ENCODE measurements at regions not wholly inside any gene's neighbourhood (a gene's known extent, or its start where the extent isn't known, plus 50 kb on each side); places are given as distances from the start of the nearest gene placed in this dataset.

DNA sequence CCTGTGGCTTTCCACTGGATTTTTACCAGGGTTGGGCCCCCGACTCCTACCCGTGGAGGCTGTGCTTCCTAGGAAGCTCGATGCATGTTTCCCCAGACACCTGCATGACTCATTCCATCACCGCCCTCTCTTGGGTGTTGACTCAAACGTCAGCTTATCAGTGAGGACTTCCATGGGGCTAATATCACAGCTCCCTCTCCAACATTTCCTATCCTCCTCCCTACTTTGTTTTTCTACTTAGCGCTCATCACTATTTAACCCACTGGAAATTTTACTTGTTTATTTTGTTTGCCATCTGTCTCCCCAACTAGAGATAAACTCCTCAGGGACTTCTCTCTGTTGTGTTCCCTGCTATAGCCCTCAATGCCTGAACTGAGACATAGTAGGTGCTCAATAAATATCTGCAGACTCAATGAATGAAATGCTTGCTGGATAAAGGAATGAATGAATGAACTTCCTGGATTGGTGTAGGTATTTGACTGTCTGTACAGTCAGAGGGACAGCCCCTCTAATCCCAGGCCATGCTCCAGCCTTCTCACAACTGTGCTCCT, 55.9 kb upstream of the EPCAM start (continued):
- TF ChIP-seq NCOA4 (IDR thresholded peaks at IDR 0.05; ENCODE audit: partially characterized antibody) = no peak
- no peak for TF ChIP-seq U2AF1 (optimal IDR thresholded peaks at IDR 0.05; ENCODE audit: low read depth, low read length)
- peak; percentile 69; the same call in 1 of the 2 replicates for TF ChIP-seq JUN (IDR thresholded peaks at IDR 0.05; ENCODE audit: borderline replicate concordance, low read depth, low read length)
- no peak for TF ChIP-seq JUN (CRISPR knock-in tag; IDR thresholded peaks at IDR 0.05; ENCODE audit: borderline replicate concordance)
- 0 out of 4 replicates have a peak, but pooled peaks of 1 of the 2 experiments have one; percentile 5 for TF ChIP-seq RCOR1 (IDR thresholded peaks at IDR 0.05; ENCODE audit: borderline replicate concordance in 1 of 2, low read depth in 2 of 2, low read length in 2 of 2)
- TF ChIP-seq ZNF217 (CRISPR knock-in tag; IDR thresholded peaks at IDR 0.05) = no peak
- TF ChIP-seq TEAD2 (tag; IDR thresholded peaks at IDR 0.05) = no peak
- TF ChIP-seq ARNT (IDR thresholded peaks at IDR 0.05) = no peak
- TF ChIP-seq, protein P1, sequence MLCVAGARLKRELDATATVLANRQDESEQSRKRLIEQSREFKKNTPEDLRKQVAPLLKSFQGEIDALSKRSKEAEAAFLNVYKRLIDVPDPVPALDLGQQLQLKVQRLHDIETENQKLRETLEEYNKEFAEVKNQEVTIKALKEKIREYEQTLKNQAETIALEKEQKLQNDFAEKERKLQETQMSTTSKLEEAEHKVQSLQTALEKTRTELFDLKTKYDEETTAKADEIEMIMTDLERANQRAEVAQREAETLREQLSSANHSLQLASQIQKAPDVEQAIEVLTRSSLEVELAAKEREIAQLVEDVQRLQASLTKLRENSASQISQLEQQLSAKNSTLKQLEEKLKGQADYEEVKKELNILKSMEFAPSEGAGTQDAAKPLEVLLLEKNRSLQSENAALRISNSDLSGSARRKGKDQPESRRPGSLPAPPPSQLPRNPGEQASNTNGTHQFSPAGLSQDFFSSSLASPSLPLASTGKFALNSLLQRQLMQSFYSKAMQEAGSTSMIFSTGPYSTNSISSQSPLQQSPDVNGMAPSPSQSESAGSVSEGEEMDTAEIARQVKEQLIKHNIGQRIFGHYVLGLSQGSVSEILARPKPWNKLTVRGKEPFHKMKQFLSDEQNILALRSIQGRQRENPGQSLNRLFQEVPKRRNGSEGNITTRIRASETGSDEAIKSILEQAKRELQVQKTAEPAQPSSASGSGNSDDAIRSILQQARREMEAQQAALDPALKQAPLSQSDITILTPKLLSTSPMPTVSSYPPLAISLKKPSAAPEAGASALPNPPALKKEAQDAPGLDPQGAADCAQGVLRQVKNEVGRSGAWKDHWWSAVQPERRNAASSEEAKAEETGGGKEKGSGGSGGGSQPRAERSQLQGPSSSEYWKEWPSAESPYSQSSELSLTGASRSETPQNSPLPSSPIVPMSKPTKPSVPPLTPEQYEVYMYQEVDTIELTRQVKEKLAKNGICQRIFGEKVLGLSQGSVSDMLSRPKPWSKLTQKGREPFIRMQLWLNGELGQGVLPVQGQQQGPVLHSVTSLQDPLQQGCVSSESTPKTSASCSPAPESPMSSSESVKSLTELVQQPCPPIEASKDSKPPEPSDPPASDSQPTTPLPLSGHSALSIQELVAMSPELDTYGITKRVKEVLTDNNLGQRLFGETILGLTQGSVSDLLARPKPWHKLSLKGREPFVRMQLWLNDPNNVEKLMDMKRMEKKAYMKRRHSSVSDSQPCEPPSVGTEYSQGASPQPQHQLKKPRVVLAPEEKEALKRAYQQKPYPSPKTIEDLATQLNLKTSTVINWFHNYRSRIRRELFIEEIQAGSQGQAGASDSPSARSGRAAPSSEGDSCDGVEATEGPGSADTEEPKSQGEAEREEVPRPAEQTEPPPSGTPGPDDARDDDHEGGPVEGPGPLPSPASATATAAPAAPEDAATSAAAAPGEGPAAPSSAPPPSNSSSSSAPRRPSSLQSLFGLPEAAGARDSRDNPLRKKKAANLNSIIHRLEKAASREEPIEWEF (CRISPR knock-in tag; IDR thresholded peaks at IDR 0.05) = no peak
- TF ChIP-seq ZNF644 (tag; IDR thresholded peaks at IDR 0.05; ENCODE audit: low read depth) = no peak
- TF ChIP-seq CAMTA2 (CRISPR knock-in tag; conservative IDR thresholded peaks at IDR 0.05) = no peak
- TF ChIP-seq, protein P2, sequence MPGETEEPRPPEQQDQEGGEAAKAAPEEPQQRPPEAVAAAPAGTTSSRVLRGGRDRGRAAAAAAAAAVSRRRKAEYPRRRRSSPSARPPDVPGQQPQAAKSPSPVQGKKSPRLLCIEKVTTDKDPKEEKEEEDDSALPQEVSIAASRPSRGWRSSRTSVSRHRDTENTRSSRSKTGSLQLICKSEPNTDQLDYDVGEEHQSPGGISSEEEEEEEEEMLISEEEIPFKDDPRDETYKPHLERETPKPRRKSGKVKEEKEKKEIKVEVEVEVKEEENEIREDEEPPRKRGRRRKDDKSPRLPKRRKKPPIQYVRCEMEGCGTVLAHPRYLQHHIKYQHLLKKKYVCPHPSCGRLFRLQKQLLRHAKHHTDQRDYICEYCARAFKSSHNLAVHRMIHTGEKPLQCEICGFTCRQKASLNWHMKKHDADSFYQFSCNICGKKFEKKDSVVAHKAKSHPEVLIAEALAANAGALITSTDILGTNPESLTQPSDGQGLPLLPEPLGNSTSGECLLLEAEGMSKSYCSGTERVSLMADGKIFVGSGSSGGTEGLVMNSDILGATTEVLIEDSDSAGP (CRISPR knock-in tag; IDR thresholded peaks at IDR 0.05) = no peak
- TF ChIP-seq ZNF24 (IDR thresholded peaks at IDR 0.05) = peak; percentile 42
- no peak for TF ChIP-seq ZNF175 (CRISPR knock-in tag; IDR thresholded peaks at IDR 0.05; ENCODE audit: low read depth)
- no peak for TF ChIP-seq FOXP1 (CRISPR knock-in tag; IDR thresholded peaks at IDR 0.05)
- TF ChIP-seq TRIM24 (IDR thresholded peaks at IDR 0.05) = no peak
- TF ChIP-seq DPF2 (IDR thresholded peaks at IDR 0.05) = peak; percentile 51
- TF ChIP-seq MEIS2 (IDR thresholded peaks at IDR 0.05; ENCODE audit: partially characterized antibody) = peak; percentile 20
- TF ChIP-seq EP300 (IDR thresholded peaks at IDR 0.05; ENCODE audit: low read length) = peak; percentile 18; the same call in 1 of the 2 replicates

Measured in K562 (cell line).